ENCODE measurements at regions not wholly inside any gene's neighbourhood (a gene's known extent, or its start where the extent isn't known, plus 50 kb on each side); places are given as distances from the start of the nearest gene placed in this dataset.

DNA sequence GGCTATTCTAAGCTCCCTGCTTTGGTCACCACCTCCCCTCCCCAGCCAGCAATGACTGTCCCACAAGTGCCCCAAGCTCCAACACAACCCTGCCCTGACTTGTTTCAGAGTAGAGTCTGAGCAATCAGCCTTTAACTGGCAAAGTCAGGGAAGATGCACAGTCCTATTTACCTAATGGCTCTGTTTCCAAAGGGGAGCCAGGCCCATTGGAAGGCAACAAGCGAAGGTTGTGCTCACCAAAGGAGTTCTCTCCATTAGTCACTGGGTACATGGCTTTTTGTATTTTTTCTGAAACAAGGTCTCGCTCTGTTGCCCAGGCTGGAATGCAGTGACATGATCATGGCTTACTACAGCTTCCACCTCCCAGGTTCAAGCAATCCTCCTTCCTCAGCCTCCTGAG is 267.1 kb upstream of the CRY1 start (continued):
- TF ChIP-seq BACH1 (IDR thresholded peaks at IDR 0.05; ENCODE audit: low read length) (no peak), PHF8 (conservative IDR thresholded peaks at IDR 0.05; ENCODE audit: low read depth, low read length) (no peak), GTF2F1 (IDR thresholded peaks at IDR 0.05; ENCODE audit: borderline replicate concordance, low read depth, low read length) (no peak), ASH2L (IDR thresholded peaks at IDR 0.05; ENCODE audit: low read length) (no peak), SAP30 (IDR thresholded peaks at IDR 0.05; ENCODE audit: insufficient read depth, insufficient replicate concordance, low read length) (no peak)

All from H1 (cell line).